Loucy (cell line): ENCODE measurements at regions not wholly inside any gene's neighbourhood (a gene's known extent, or its start where the extent isn't known, plus 50 kb on each side); places are given as distances from the start of the nearest gene placed in this dataset.

ENCODE experiments used
- CTCF ChIP-seq: fragments of 200-600 bp; sonication (generic); conservative IDR thresholded peaks from 2 replicates; pipeline ENCODE4 v1.5.1; 2014; ENCODE audit warnings: mild to moderate bottlenecking, antibody characterized with exemption, low read length
- EZH2phosphoT487 ChIP-seq: fragments of 200-600 bp; IDR thresholded peaks from 2 replicates; pipeline ENCODE4 v1.6.1; 2018; ENCODE audit warnings: antibody characterized with exemption, mild to moderate bottlenecking, moderate library complexity, borderline replicate concordance

- TF ChIP-seq CTCF, result no peak
- no peak for TF ChIP-seq EZH2phosphoT487
Measured at GRCh38 chr4:29014555-29014954, 1705.6 kb upstream of the PCDH7 start.
